SK-N-MC (cell line): ENCODE measurements at regions not wholly inside any gene's neighbourhood (a gene's known extent, or its start where the extent isn't known, plus 50 kb on each side); places are given as distances from the start of the nearest gene placed in this dataset.

Experiments used
- EZH2 ChIP-seq: fragments of 200-600 bp; sonication (generic); IDR thresholded peaks from one replicate; pipeline ENCODE4 v1.6.1; 2017; ENCODE audit warnings: antibody characterized with exemption
- FOXP2 ChIP-seq: optimal IDR thresholded peaks from 2 replicates; pipeline ENCODE3; 2011; ENCODE audit warnings: mild to moderate bottlenecking, moderate library complexity; ENCODE audit not compliant: insufficient read depth; ENCODE audit errors: extremely low read length, control extremely low read depth
- POLR2AphosphoS5 ChIP-seq: IDR thresholded peaks from 2 replicates; pipeline ENCODE4 v1.6.1; 2012; ENCODE audit warnings: mild to moderate bottlenecking, low read depth, low read length, borderline replicate concordance

DNA sequence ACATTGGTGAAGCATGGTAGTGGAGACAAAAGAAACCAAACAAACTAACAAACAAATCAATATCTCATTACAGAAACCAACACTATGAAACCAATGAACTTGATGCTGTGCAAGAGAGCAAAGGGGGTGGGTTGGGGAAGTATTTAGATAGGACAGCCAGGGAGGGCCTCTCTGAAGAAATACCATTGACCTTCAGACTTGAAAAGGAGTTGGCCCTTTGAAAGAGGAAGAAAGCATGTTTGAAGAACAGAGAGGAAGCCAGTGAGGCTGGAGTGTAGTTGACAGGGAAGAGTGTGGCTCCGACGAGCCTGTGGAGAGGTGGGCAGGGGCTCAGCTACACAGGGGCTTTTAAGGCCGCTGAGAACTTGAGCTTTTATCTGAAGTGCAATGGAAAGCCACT is 151.0 kb upstream of the GATA6 start:
- no peak for TF ChIP-seq POLR2AphosphoS5
- TF ChIP-seq EZH2: no peak
- no peak for TF ChIP-seq FOXP2
